ENCODE measurements at regions not wholly inside any gene's neighbourhood (a gene's known extent, or its start where the extent isn't known, plus 50 kb on each side); places are given as distances from the start of the nearest gene placed in this dataset.

GRCh38 chr4:89521826-89522225, 214.2 kb upstream of the GPRIN3 start:
- H3K9me3 ChIP-seq (ENCODE audit: insufficient read depth, low read length), result no peaks in the 10 kb centered on the region
- H3K9ac ChIP-seq (ENCODE audit: low read length), result no peak overlapping the region
- no peak overlapping the region for H3K27ac ChIP-seq (ENCODE audit: low read length)
- no peak overlapping the region for H3K4me2 ChIP-seq (ENCODE audit: low read length)
- no peaks in the 10 kb centered on the region for H3K36me3 ChIP-seq (replicated peaks; ENCODE audit: low read depth, low read length)
- TF ChIP-seq EZH2phosphoT487 (IDR thresholded peaks at IDR 0.05; ENCODE audit: low read depth) (no peak), CTCF (IDR thresholded peaks at IDR 0.05; ENCODE audit: low read depth, low read length) (no peak)
- H2AFZ ChIP-seq (ENCODE audit: low read depth, low read length), result no peak overlapping the region
- no peaks in the 10 kb centered on the region for H3K27me3 ChIP-seq (ENCODE audit: low read depth, low read length)
- no peak overlapping the region for H3K4me3 ChIP-seq (ENCODE audit: low read length)
- H3K4me1 ChIP-seq (ENCODE audit: low read length), result peaks cover 6% of the 10 kb centered on the region; the same call in 1 of the 2 replicates
- no peaks in the 10 kb centered on the region for H4K20me1 ChIP-seq (ENCODE audit: insufficient read depth, low read length)
- H3K79me2 ChIP-seq (ENCODE audit: low read length), result no peaks in the 10 kb centered on the region

- H3K27ac ChIP-seq (ENCODE audit: low read length), result no peak overlapping the region
- peaks cover 6% of the 10 kb centered on the region; the same call in 1 of the 2 replicates for H3K4me1 ChIP-seq (ENCODE audit: low read length)
- no peak for TF ChIP-seq EZH2phosphoT487 (IDR thresholded peaks at IDR 0.05; ENCODE audit: low read depth)
- TF ChIP-seq CTCF (IDR thresholded peaks at IDR 0.05; ENCODE audit: low read depth, low read length), result no peak
- H3K79me2 ChIP-seq (ENCODE audit: low read length), result no peaks in the 10 kb centered on the region
- no peaks in the 10 kb centered on the region for H3K27me3 ChIP-seq (ENCODE audit: low read depth, low read length)
- H4K20me1 ChIP-seq (ENCODE audit: insufficient read depth, low read length), result no peaks in the 10 kb centered on the region
- H3K4me3 ChIP-seq (ENCODE audit: low read length), result no peak overlapping the region
- H3K9ac ChIP-seq (ENCODE audit: low read length), result no peak overlapping the region
- no peak overlapping the region for H2AFZ ChIP-seq (ENCODE audit: low read depth, low read length)
- no peaks in the 10 kb centered on the region for H3K9me3 ChIP-seq (ENCODE audit: insufficient read depth, low read length)
- H3K4me2 ChIP-seq (ENCODE audit: low read length), result no peak overlapping the region
- no peaks in the 10 kb centered on the region for H3K36me3 ChIP-seq (replicated peaks; ENCODE audit: low read depth, low read length)
These were observed 212.2 kb upstream of the GPRIN3 start for GRCh38 chr4:89519771-89520320.

- Histone ChIP-seq H3K27me3 (ENCODE audit: low read depth, low read length) (no peaks in the 10 kb centered on the region), H3K36me3 (replicated peaks; ENCODE audit: low read depth, low read length) (no peaks in the 10 kb centered on the region), H3K79me2 (ENCODE audit: low read length) (no peaks in the 10 kb centered on the region), H3K4me1 (ENCODE audit: low read length) (no peaks in the 10 kb centered on the region), H4K20me1 (ENCODE audit: insufficient read depth, low read length) (no peaks in the 10 kb centered on the region), H3K27ac (ENCODE audit: low read length) (no peak overlapping the region), H3K4me2 (ENCODE audit: low read length) (no peak overlapping the region), H3K9ac (ENCODE audit: low read length) (no peak overlapping the region), H3K4me3 (ENCODE audit: low read length) (no peak overlapping the region), H2AFZ (ENCODE audit: low read depth, low read length) (no peak overlapping the region), H3K9me3 (ENCODE audit: insufficient read depth, low read length) (no peaks in the 10 kb centered on the region)
- TF ChIP-seq CTCF (IDR thresholded peaks at IDR 0.05; ENCODE audit: low read depth, low read length) (no peak), EZH2phosphoT487 (IDR thresholded peaks at IDR 0.05; ENCODE audit: low read depth) (no peak)
These were observed 210.7 kb upstream of the GPRIN3 start for GRCh38 chr4:89518259-89518658.

GRCh38 chr4:89514811-89515210, 207.2 kb upstream of the GPRIN3 start:
- Histone ChIP-seq H3K79me2 (ENCODE audit: low read length) (no peaks in the 10 kb centered on the region), H3K27ac (ENCODE audit: low read length) (no peak overlapping the region), H4K20me1 (ENCODE audit: insufficient read depth, low read length) (no peaks in the 10 kb centered on the region), H3K4me1 (ENCODE audit: low read length) (peaks cover under 1% of the 10 kb centered on the region; the same call in 1 of the 2 replicates), H3K4me3 (ENCODE audit: low read length) (no peak overlapping the region), H3K27me3 (ENCODE audit: low read depth, low read length) (no peaks in the 10 kb centered on the region), H3K9me3 (ENCODE audit: insufficient read depth, low read length) (no peaks in the 10 kb centered on the region), H2AFZ (ENCODE audit: low read depth, low read length) (no peak overlapping the region), H3K36me3 (replicated peaks; ENCODE audit: low read depth, low read length) (no peaks in the 10 kb centered on the region), H3K9ac (ENCODE audit: low read length) (no peak overlapping the region), H3K4me2 (ENCODE audit: low read length) (no peak overlapping the region)
- no peak for TF ChIP-seq CTCF (IDR thresholded peaks at IDR 0.05; ENCODE audit: low read depth, low read length)
- TF ChIP-seq EZH2phosphoT487 (IDR thresholded peaks at IDR 0.05; ENCODE audit: low read depth), result no peak
